GM23248 (cell line): ENCODE measurements at regions not wholly inside any gene's neighbourhood (a gene's known extent, or its start where the extent isn't known, plus 50 kb on each side); places are given as distances from the start of the nearest gene placed in this dataset.

Experiments used
- DNase-seq: peaks from one replicate; pipeline ENCODE4 v3.0.0-alpha.2; 2015
- H2AFZ ChIP-seq: fragments of 200-600 bp; sonication (generic); 2 replicates; pipeline ENCODE4 v1.6.1; 2016; ENCODE audit warnings: antibody characterized with exemption
- H3F3A ChIP-seq: fragments of 200-600 bp; sonication (generic); 2 replicates; pipeline ENCODE4 v1.6.1; 2016; ENCODE audit warnings: mild to moderate bottlenecking, antibody characterized with exemption, mixed run types; ENCODE audit not compliant: insufficient read depth
- H3K27ac ChIP-seq: fragments of 200-600 bp; sonication (generic); 2 replicates; pipeline ENCODE4 v1.5.1; 2016; ENCODE audit warnings: mild to moderate bottlenecking
- H3K27me3 ChIP-seq: fragments of 200-600 bp; sonication (generic); replicated peaks from 2 replicates; pipeline ENCODE4 v1.6.1; 2016; ENCODE audit warnings: mild to moderate bottlenecking; ENCODE audit not compliant: insufficient read depth
- H3K36me3 ChIP-seq: fragments of 200-600 bp; sonication (generic); 2 replicates; pipeline ENCODE4 v1.6.1; 2016; ENCODE audit warnings: low read depth, mild to moderate bottlenecking
- H3K4me1 ChIP-seq: fragments of 200-600 bp; sonication (generic); 2 replicates; pipeline ENCODE4 v1.6.1; 2016; ENCODE audit warnings: mild to moderate bottlenecking; ENCODE audit not compliant: insufficient read depth
- H3K4me2 ChIP-seq: fragments of 200-600 bp; sonication (generic); one replicate; pipeline ENCODE4 v1.6.1; 2016; ENCODE audit warnings: mild to moderate bottlenecking; ENCODE audit not compliant: unreplicated experiment
- H3K4me3 ChIP-seq: fragments of 200-600 bp; sonication (generic); 2 replicates; pipeline ENCODE4 v1.5.1; 2016; ENCODE audit warnings: mild to moderate bottlenecking
- H3K79me2 ChIP-seq: fragments of 200-600 bp; sonication (generic); 2 replicates; pipeline ENCODE4 v1.6.1; 2016; ENCODE audit warnings: mild to moderate bottlenecking; ENCODE audit not compliant: insufficient read depth
- H3K9ac ChIP-seq: fragments of 200-600 bp; sonication (generic); 2 replicates; pipeline ENCODE4 v1.6.1; 2016; ENCODE audit warnings: mild to moderate bottlenecking
- H3K9me2 ChIP-seq: fragments of 200-600 bp; sonication (generic); 2 replicates; pipeline ENCODE4 v1.6.1; 2016; ENCODE audit warnings: mixed run types, mild to moderate bottlenecking, moderate library complexity; ENCODE audit not compliant: insufficient read depth
- H3K9me3 ChIP-seq: fragments of 200-600 bp; sonication (generic); one replicate; pipeline ENCODE4 v1.6.1; 2017; ENCODE audit warnings: low read depth
- H4K20me1 ChIP-seq: fragments of 200-600 bp; sonication (generic); 2 replicates; pipeline ENCODE4 v1.6.0; 2016; ENCODE audit not compliant: insufficient read depth
- EZH2 ChIP-seq: fragments of 200-600 bp; sonication (generic); IDR thresholded peaks from 2 replicates; pipeline ENCODE4 v1.6.1; 2018; ENCODE audit warnings: antibody characterized with exemption, mild to moderate bottlenecking; ENCODE audit not compliant: insufficient read depth, poor library complexity, severe bottlenecking
- EZH2phosphoT487 ChIP-seq: fragments of 200-600 bp; sonication (generic); IDR thresholded peaks from 2 replicates; pipeline ENCODE4 v1.6.1; 2018; ENCODE audit warnings: antibody characterized with exemption, moderate library complexity, mild to moderate bottlenecking, low read depth; ENCODE audit not compliant: insufficient read depth
- WGBS, 2 experiments: methylation state at CpG; one replicate each; pipeline ENCODE4 v1.1.6; 2015 to 2017; ENCODE audit warnings: low lambda C conversion rate in 2 of 2, low coverage in 1 of 2; ENCODE audit errors: missing lambda C conversion rate in 2 of 2; 5-methylcytosine and 5-hydroxymethylcytosine counted together
- in situ Hi-C: fragments of 300-500 bp; cut with MboI; formaldehyde crosslinking; loops from 2 replicates; pipeline ENCODE4 v1.15.0; 2020

DNA sequence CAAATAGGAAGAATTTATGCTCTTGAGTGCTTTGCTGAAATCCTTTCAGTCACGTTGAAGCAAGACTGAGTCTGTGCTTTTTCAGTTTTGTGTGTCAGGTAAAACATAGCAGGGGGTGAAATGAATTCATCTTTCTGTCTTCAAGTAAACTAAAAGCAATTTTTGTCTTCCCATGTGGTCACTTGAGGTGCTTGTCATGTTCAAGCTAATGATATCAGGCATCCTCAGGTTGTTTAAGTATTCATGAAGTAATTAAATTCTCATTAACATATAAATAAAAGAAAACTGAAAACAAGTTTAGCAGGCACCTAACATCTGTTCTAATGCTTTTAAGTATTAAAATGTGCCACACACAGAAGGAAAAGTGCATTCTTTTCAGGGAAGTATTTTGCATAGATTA, 2701.3 kb downstream of the PCDH9 start:
- TF ChIP-seq EZH2phosphoT487 (no peak), EZH2 (no peak)
- WGBS, 2 experiments: 50 to 74% methylated on average over 1 of the region's 1 CpG
- Histone ChIP-seq H3K79me2 (no peaks in the 10 kb centered on the region), H3F3A (no peaks in the 10 kb centered on the region), H3K9me2 (no peaks in the 10 kb centered on the region), H3K4me3 (no peak overlapping the region), H3K4me1 (no peaks in the 10 kb centered on the region), H3K9ac (no peak overlapping the region), H2AFZ (no peak overlapping the region), H4K20me1 (no peaks in the 10 kb centered on the region), H3K9me3 (no peaks in the 10 kb centered on the region), H3K4me2 (no peak overlapping the region), H3K27me3 (no peaks in the 10 kb centered on the region), H3K36me3 (no peaks in the 10 kb centered on the region), H3K27ac (no peak overlapping the region)
- in situ Hi-C loops: no loop called here
- no peak for DNase-seq

DNA sequence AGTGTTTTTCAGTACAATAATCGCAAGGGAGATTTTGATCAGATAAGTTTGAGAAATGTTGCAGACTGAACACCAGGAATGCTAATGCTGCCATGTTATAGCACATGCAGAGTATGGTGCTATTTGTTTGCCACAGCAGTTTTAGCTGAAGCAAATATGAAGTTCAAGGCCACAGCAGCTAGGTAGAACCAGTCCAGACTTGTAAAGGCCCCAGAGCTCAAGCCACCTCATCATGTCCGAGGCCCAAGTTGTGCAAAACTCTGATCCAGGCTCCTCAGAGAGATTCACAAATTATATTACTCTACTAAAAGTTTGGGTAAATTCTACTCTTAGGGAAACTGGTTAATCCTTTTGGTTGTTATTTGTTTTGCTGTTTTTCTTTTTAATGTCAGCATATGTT, 2702.6 kb downstream of the PCDH9 start:
- H3K9ac ChIP-seq: no peak overlapping the region
- no peak overlapping the region for H3K4me2 ChIP-seq
- no peaks in the 10 kb centered on the region for H3F3A ChIP-seq
- no peak overlapping the region for H2AFZ ChIP-seq
- H4K20me1 ChIP-seq: no peaks in the 10 kb centered on the region
- DNase-seq: no peak
- no peaks in the 10 kb centered on the region for H3K9me2 ChIP-seq
- no peak for TF ChIP-seq EZH2phosphoT487
- no peak for TF ChIP-seq EZH2
- in situ Hi-C loops: no loop called here
- H3K9me3 ChIP-seq: no peaks in the 10 kb centered on the region
- H3K36me3 ChIP-seq: no peaks in the 10 kb centered on the region
- no peak overlapping the region for H3K4me3 ChIP-seq
- no peaks in the 10 kb centered on the region for H3K4me1 ChIP-seq
- H3K27ac ChIP-seq: no peak overlapping the region
- WGBS, 2 experiments: 69 to 89% methylated on average over 2 of the region's 2 CpGs
- H3K79me2 ChIP-seq: no peaks in the 10 kb centered on the region
- no peaks in the 10 kb centered on the region for H3K27me3 ChIP-seq

- no peak overlapping the region for H3K4me3 ChIP-seq
- TF ChIP-seq EZH2 (no peak), EZH2phosphoT487 (no peak)
- no peaks in the 10 kb centered on the region for H3F3A ChIP-seq
- no peak overlapping the region for H3K4me2 ChIP-seq
- no peaks in the 10 kb centered on the region for H3K79me2 ChIP-seq
- H3K4me1 ChIP-seq: no peaks in the 10 kb centered on the region
- 76% methylated on average over 15 of the region's 15 CpGs for WGBS, 2 experiments
- no peaks in the 10 kb centered on the region for H3K36me3 ChIP-seq
- no peak for DNase-seq
- H4K20me1 ChIP-seq: no peaks in the 10 kb centered on the region
- no peak overlapping the region for H3K9ac ChIP-seq
- no peaks in the 10 kb centered on the region for H3K9me3 ChIP-seq
- no peak overlapping the region for H2AFZ ChIP-seq
- no peaks in the 10 kb centered on the region for H3K27me3 ChIP-seq
- H3K9me2 ChIP-seq: no peaks in the 10 kb centered on the region
- H3K27ac ChIP-seq: no peak overlapping the region
- in situ Hi-C loops: no loop called here
Measured at GRCh38 chr13:64525687-64526086, 2704.4 kb downstream of the PCDH9 start.

- H3K4me1 ChIP-seq: no peaks in the 10 kb centered on the region
- no peaks in the 10 kb centered on the region for H4K20me1 ChIP-seq
- no peaks in the 10 kb centered on the region for H3K9me3 ChIP-seq
- DNase-seq: no peak
- no peak overlapping the region for H3K4me2 ChIP-seq
- 7 to 29% methylated on average over 2 of the region's 2 CpGs for WGBS, 2 experiments
- no peaks in the 10 kb centered on the region for H3K27me3 ChIP-seq
- no peaks in the 10 kb centered on the region for H3K9me2 ChIP-seq
- no peak overlapping the region for H2AFZ ChIP-seq
- H3K79me2 ChIP-seq: no peaks in the 10 kb centered on the region
- in situ Hi-C loops: no loop called here
- H3F3A ChIP-seq: no peaks in the 10 kb centered on the region
- H3K36me3 ChIP-seq: no peaks in the 10 kb centered on the region
- H3K4me3 ChIP-seq: no peak overlapping the region
- no peak for TF ChIP-seq EZH2
- TF ChIP-seq EZH2phosphoT487: no peak
- H3K9ac ChIP-seq: no peak overlapping the region
- H3K27ac ChIP-seq: no peak overlapping the region
Measured at GRCh38 chr13:64510747-64511146, 2719.4 kb downstream of the PCDH9 start.

- H3K9me3 ChIP-seq: no peaks in the 10 kb centered on the region
- DNase-seq: no peak
- H3K9ac ChIP-seq: no peak overlapping the region
- H2AFZ ChIP-seq: no peak overlapping the region
- H3K4me3 ChIP-seq: no peak overlapping the region
- no peaks in the 10 kb centered on the region for H4K20me1 ChIP-seq
- in situ Hi-C loops: no loop called here
- H3K9me2 ChIP-seq: no peaks in the 10 kb centered on the region
- H3K4me2 ChIP-seq: no peak overlapping the region
- H3K79me2 ChIP-seq: no peaks in the 10 kb centered on the region
- no peak overlapping the region for H3K27ac ChIP-seq
- H3F3A ChIP-seq: no peaks in the 10 kb centered on the region
- TF ChIP-seq EZH2phosphoT487 (no peak), EZH2 (no peak)
- no peaks in the 10 kb centered on the region for H3K4me1 ChIP-seq
- WGBS, 2 experiments: 8 to 11% methylated on average over 1 of the region's 1 CpG
- H3K27me3 ChIP-seq: no peaks in the 10 kb centered on the region
- no peaks in the 10 kb centered on the region for H3K36me3 ChIP-seq
Measured at GRCh38 chr13:64506246-64506645, 2723.9 kb downstream of the PCDH9 start.
